Coronary artery (tissue), 2 donors: ENCODE measurements at regions not wholly inside any gene's neighbourhood (a gene's known extent, or its start where the extent isn't known, plus 50 kb on each side); places are given as distances from the start of the nearest gene placed in this dataset.

ENCODE experiments used
- DNase-seq: peaks from one replicate; pipeline ENCODE4 v3.0.0-alpha.2; 2017; ENCODE audit warnings: low spot score
- H3K27ac ChIP-seq, 2 donors: fragments of 200-600 bp; sonication (generic); one replicate each; pipeline ENCODE4 v1.5.1; 2016 to 2019
- H3K4me3 ChIP-seq: fragments of 200-600 bp; sonication (generic); 2 replicates; pipeline ENCODE4 v1.5.1; 2016; ENCODE audit warnings: mild to moderate bottlenecking, moderate library complexity
- CTCF ChIP-seq: fragments of 200-600 bp; sonication (generic); IDR thresholded peaks from one replicate; pipeline ENCODE4 v1.5.1; 2019; ENCODE audit warnings: antibody characterized with exemption

GRCh38 chr1:99565606-99566289 lies 80.2 kb upstream of the PALMD start:
- H3K4me3 ChIP-seq, result no peak overlapping the region
- no peak for DNase-seq
- H3K27ac ChIP-seq, result no peak overlapping the region
- no peak for TF ChIP-seq CTCF

GRCh38 chr1:99566290-99567021 lies 79.5 kb upstream of the PALMD start:
- TF ChIP-seq CTCF, result no peak

GRCh38 chr1:99570486-99571089 lies 75.3 kb upstream of the PALMD start:
- no peak overlapping the region for H3K4me3 ChIP-seq
- no peak for DNase-seq
- no peak for TF ChIP-seq CTCF

More at GRCh38 chr1:99566290-99567021, 79.5 kb upstream of the PALMD start:
- no peak overlapping the region for H3K4me3 ChIP-seq
- no peak for DNase-seq
- H3K27ac ChIP-seq, result no peak overlapping the region

GRCh38 chr1:99571092-99571734 lies 74.7 kb upstream of the PALMD start:
- Histone ChIP-seq H3K27ac (no peak overlapping the region), H3K4me3 (no peak overlapping the region)
- DNase-seq, result no peak
- no peak for TF ChIP-seq CTCF

More at GRCh38 chr1:99570486-99571089, 75.3 kb upstream of the PALMD start:
- H3K27ac ChIP-seq, result no peak overlapping the region

- DNase-seq, result no peak
- no peak for TF ChIP-seq CTCF
These were observed 72.3 kb upstream of the PALMD start for GRCh38 chr1:99573431-99574217.

GRCh38 chr1:99577313-99577712 lies 68.6 kb upstream of the PALMD start:
- no peak for TF ChIP-seq CTCF
- Histone ChIP-seq H3K4me3 (no peak overlapping the region), H3K27ac (no peak overlapping the region)
- DNase-seq, result no peak

More at GRCh38 chr1:99573431-99574217, 72.3 kb upstream of the PALMD start:
- Histone ChIP-seq H3K27ac (no peak overlapping the region), H3K4me3 (no peak overlapping the region)
